NCI-H510A treated with DMSO at 0.1 percent for 48 hours (cell line): ENCODE measurements at regions not wholly inside any gene's neighbourhood (a gene's known extent, or its start where the extent isn't known, plus 50 kb on each side); places are given as distances from the start of the nearest gene placed in this dataset.

Experiments used
- DNase-seq: peaks from one replicate; lab custom pipeline; 2025; lab: John Stamatoyannopoulos, UW

- DNase-seq = no peak
Observed at GRCh38 chr6:126419901-126420300, 80.0 kb downstream of the CENPW start.

GRCh38 chr6:126422912-126423311 is 83.0 kb downstream of the CENPW start:
- no peak for DNase-seq

GRCh38 chr6:126427713-126428112 is 87.8 kb downstream of the CENPW start:
- DNase-seq = no peak

GRCh38 chr6:126429866-126430265 is 90.0 kb downstream of the CENPW start:
- no peak for DNase-seq

GRCh38 chr6:126432564-126432963 is 92.6 kb downstream of the CENPW start:
- no peak for DNase-seq

GRCh38 chr6:126433927-126434326 is 94.0 kb downstream of the CENPW start:
- DNase-seq = no peak

- no peak for DNase-seq
Observed at GRCh38 chr6:126437205-126437604, 97.3 kb downstream of the CENPW start.

GRCh38 chr6:126439040-126439439 is 99.1 kb downstream of the CENPW start:
- DNase-seq = no peak

GRCh38 chr6:126440923-126441322 is 101.0 kb downstream of the CENPW start:
- DNase-seq = no peak

- no peak for DNase-seq
Observed at GRCh38 chr6:126444659-126445273, 104.9 kb downstream of the CENPW start.

GRCh38 chr6:126446248-126446647 is 106.3 kb downstream of the CENPW start:
- no peak for DNase-seq

- DNase-seq = no peak
Observed at GRCh38 chr6:126447367-126447766, 107.5 kb downstream of the CENPW start.

GRCh38 chr6:126461045-126461444 is 121.1 kb downstream of the CENPW start:
- DNase-seq = no peak

- no peak for DNase-seq
Observed at GRCh38 chr6:126464245-126464644, 124.3 kb downstream of the CENPW start.

- peak; percentile 24 for DNase-seq
Observed at GRCh38 chr6:126475449-126475848, 135.5 kb downstream of the CENPW start.

GRCh38 chr6:126477678-126478077 is 137.8 kb downstream of the CENPW start:
- no peak for DNase-seq

GRCh38 chr6:126480268-126480667 is 140.4 kb downstream of the CENPW start:
- no peak for DNase-seq

GRCh38 chr6:126481319-126481718 is 141.4 kb downstream of the CENPW start:
- no peak for DNase-seq

GRCh38 chr6:126504792-126505191 is 164.9 kb downstream of the CENPW start:
- DNase-seq = no peak

GRCh38 chr6:126513198-126513597 is 173.3 kb downstream of the CENPW start:
- no peak for DNase-seq

GRCh38 chr6:126516411-126516810 is 176.5 kb downstream of the CENPW start:
- DNase-seq = no peak

- DNase-seq = no peak
Observed at GRCh38 chr6:126524811-126525326, 185.0 kb downstream of the CENPW start.

- no peak for DNase-seq
Observed at GRCh38 chr6:126526547-126526946, 186.6 kb downstream of the CENPW start.

GRCh38 chr6:126526996-126527606 is 187.2 kb downstream of the CENPW start:
- DNase-seq = no peak
